ENCODE measurements at regions not wholly inside any gene's neighbourhood (a gene's known extent, or its start where the extent isn't known, plus 50 kb on each side); places are given as distances from the start of the nearest gene placed in this dataset.

- DNase-seq = no peak
Observed at GRCh38 chr16:6160303-6160702, 1062.7 kb upstream of the EEF2KMT start.

GRCh38 chr16:6157806-6158205, 1060.2 kb upstream of the EEF2KMT start:
- DNase-seq = no peak

GRCh38 chr16:6155271-6155670, 1057.7 kb upstream of the EEF2KMT start:
- no peak for DNase-seq

- no peak for DNase-seq
Observed at GRCh38 chr16:6153901-6154300, 1056.3 kb upstream of the EEF2KMT start.

GRCh38 chr16:6149031-6149430, 1051.4 kb upstream of the EEF2KMT start:
- DNase-seq = no peak

GRCh38 chr16:6148361-6148760, 1050.8 kb upstream of the EEF2KMT start:
- DNase-seq = no peak

GRCh38 chr16:6146874-6147425, 1049.4 kb upstream of the EEF2KMT start:
- no peak for DNase-seq

GRCh38 chr16:6146356-6146755, 1048.8 kb upstream of the EEF2KMT start:
- DNase-seq = no peak

GRCh38 chr16:6144463-6144862, 1046.9 kb upstream of the EEF2KMT start:
- no peak for DNase-seq

GRCh38 chr16:6143020-6143419, 1045.4 kb upstream of the EEF2KMT start:
- no peak for DNase-seq

- DNase-seq = no peak
Observed at GRCh38 chr16:6133009-6133557, 1035.5 kb upstream of the EEF2KMT start.

- no peak for DNase-seq
Observed at GRCh38 chr16:6132121-6132520, 1034.5 kb upstream of the EEF2KMT start.

GRCh38 chr16:6131526-6132050, 1034.0 kb upstream of the EEF2KMT start:
- DNase-seq = no peak

GRCh38 chr16:6125483-6126259, 1028.1 kb upstream of the EEF2KMT start:
- no peak for DNase-seq

- no peak for DNase-seq
Observed at GRCh38 chr16:6124136-6124535, 1026.5 kb upstream of the EEF2KMT start.

GRCh38 chr16:6122401-6122800, 1024.8 kb upstream of the EEF2KMT start:
- DNase-seq = no peak

- no peak for DNase-seq
Observed at GRCh38 chr16:6114691-6115090, 1017.1 kb upstream of the EEF2KMT start.

- no peak for DNase-seq
Observed at GRCh38 chr16:6113749-6114148, 1016.2 kb upstream of the EEF2KMT start.

- DNase-seq = no peak
Observed at GRCh38 chr16:6112700-6113099, 1015.1 kb upstream of the EEF2KMT start.

GRCh38 chr16:6111390-6111789, 1013.8 kb upstream of the EEF2KMT start:
- no peak for DNase-seq

GRCh38 chr16:6110346-6110745, 1012.8 kb upstream of the EEF2KMT start:
- DNase-seq = no peak

- DNase-seq = no peak
Observed at GRCh38 chr16:6106061-6106460, 1008.5 kb upstream of the EEF2KMT start.

- no peak for DNase-seq
Observed at GRCh38 chr16:6105115-6105514, 1007.5 kb upstream of the EEF2KMT start.

- no peak for DNase-seq
Observed at GRCh38 chr16:6104428-6104827, 1006.8 kb upstream of the EEF2KMT start.

Measured in DMS53 (cell line).